SK-N-MC (cell line): ENCODE measurements at regions not wholly inside any gene's neighbourhood (a gene's known extent, or its start where the extent isn't known, plus 50 kb on each side); places are given as distances from the start of the nearest gene placed in this dataset.

Experiments
- EZH2 ChIP-seq: fragments of 200-600 bp; sonication (generic); IDR thresholded peaks from one replicate; pipeline ENCODE4 v1.6.1; 2017; ENCODE audit warnings: antibody characterized with exemption
- POLR2AphosphoS5 ChIP-seq: IDR thresholded peaks from 2 replicates; pipeline ENCODE4 v1.6.1; 2012; ENCODE audit warnings: mild to moderate bottlenecking, low read depth, low read length, borderline replicate concordance

- no peak for TF ChIP-seq EZH2
- no peak for TF ChIP-seq POLR2AphosphoS5
Measured at GRCh38 chrX:122641826-122642225, 542.3 kb upstream of the GRIA3 start.
